ENCODE measurements at regions not wholly inside any gene's neighbourhood (a gene's known extent, or its start where the extent isn't known, plus 50 kb on each side); places are given as distances from the start of the nearest gene placed in this dataset.

DNA sequence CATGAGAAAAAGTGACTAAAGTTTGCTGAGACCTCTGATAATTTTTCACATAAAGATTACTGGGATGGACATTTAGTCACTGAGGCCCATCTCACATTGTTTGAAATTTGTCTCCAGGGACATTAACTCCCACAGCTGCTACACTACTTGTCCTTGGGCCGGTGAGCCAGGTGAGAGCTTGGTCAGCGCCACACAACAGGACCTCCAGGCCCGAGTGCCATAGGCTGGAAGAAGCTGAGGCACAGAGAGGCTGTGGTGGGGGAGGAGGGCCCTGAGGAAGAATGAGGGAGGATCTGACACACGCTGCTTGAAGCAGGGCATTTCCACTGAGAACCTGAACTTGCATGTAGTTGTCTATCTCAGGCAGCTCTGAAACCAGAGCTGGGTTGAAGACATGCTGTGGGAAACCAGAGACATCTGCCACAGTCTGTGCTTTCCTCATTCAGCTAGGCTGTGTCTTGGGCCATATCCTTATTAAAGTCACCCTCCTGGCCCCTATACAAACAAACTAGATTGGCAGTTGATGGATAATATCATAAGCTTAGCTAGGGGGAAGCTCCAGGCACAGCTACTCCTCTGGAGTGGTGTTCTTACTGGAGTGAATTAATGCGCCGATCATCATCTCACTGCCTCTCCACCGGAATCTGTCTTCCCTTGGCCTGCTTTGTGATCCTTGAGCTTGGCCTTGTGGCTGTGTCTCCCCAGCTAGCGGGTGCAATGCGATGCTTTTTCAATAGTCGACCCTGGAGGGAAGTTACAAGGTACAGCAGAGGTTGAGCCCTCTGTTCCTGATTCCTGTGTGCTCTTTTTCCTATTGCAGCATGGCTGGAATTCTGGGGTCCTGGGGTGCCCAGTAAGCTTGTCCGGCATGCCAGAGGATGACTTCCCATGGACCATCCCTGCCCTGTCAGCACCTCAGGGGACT is 225.3 kb upstream of the B3GAT1 start:
- DNase-seq (ENCODE audit: low read depth in 2 of 2, low spot score in 1 of 2) = no peak

DNA sequence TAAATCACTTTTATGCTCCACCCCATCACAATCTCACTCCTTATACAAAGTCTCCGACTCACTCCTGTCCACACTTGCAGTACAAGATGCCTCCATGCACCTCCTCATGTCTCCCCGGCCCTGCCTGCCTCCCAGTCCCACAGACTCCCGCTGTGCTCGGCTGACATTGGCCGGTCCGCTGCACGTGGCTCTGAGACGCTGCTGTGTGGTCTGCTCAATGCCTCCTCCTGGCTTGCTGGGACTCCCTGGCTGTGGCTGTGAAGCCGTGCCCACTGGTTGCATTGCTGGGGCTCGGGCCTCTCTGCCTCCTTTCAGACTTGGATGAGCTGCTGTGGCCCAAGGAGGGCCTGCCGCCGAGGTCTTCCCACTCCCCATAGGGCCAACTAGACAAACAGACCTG is 224.0 kb upstream of the B3GAT1 start:
- DNase-seq (ENCODE audit: low read depth in 2 of 2, low spot score in 1 of 2) = no peak

DNA sequence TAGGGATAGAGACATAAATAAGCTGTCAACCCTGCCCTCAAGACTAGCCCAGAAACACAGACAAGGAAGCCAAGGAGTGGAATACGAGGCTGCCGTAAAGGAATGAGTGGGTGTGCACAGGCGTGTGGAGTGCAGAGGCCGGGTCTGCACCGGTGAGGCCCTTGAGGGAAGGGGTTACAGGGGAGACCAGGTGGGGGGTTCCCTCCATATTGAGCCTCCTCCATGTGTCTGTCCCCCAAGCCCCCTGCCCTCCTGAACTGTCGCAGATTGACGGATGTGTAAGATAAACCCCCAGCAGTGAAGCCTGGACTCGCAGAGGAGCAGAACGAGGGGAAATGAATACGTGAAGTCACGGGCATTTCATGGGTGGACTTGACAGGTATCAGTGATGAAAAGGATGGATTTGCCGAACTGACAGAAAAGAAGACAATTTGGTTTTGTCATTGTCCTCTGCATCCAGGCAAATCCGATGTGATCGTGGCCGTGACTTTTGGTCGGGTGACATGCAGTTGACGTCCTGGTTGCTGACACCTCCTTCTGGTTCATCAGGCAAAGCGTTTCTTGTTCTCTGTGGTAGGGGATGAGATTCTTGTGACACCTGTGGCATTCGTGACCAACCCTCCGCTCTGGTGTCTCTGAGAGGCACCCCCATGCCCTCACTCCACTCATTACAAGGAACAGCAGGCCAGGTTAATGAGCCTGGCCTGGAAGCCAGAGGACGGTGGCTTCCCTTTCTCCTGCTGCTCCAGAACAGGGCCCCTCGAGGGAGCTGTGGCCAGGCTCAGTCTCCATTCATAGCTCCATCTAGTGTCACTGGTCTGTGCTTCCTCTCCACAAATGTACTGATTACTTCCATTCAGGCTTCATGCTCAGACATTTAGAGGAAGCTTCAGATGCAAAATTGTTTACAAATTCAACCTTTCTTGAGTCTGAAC is 223.1 kb upstream of the B3GAT1 start:
- DNase-seq (ENCODE audit: low read depth in 2 of 2, low spot score in 1 of 2) = no peak

DNA sequence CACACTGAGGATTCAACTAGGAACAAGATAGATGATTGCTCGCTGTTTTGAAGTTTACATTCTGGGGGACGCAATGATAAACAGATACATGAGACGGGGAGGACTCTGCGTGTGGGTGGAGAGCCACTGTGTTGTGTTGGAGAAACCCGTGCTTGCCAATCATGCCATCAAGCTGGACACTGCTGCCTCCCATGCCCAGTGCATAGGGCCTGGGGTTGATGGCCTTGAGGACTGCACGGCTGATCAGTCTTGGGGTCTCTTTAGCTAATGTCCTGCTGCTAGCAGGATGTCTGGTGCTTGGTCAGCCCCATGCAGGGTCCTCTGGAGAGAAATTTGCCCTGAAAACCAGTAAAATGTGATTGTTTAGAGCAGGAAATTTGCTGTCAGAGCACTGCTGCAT is 221.2 kb upstream of the B3GAT1 start:
- DNase-seq (ENCODE audit: low read depth in 2 of 2, low spot score in 1 of 2) = no peak

DNA sequence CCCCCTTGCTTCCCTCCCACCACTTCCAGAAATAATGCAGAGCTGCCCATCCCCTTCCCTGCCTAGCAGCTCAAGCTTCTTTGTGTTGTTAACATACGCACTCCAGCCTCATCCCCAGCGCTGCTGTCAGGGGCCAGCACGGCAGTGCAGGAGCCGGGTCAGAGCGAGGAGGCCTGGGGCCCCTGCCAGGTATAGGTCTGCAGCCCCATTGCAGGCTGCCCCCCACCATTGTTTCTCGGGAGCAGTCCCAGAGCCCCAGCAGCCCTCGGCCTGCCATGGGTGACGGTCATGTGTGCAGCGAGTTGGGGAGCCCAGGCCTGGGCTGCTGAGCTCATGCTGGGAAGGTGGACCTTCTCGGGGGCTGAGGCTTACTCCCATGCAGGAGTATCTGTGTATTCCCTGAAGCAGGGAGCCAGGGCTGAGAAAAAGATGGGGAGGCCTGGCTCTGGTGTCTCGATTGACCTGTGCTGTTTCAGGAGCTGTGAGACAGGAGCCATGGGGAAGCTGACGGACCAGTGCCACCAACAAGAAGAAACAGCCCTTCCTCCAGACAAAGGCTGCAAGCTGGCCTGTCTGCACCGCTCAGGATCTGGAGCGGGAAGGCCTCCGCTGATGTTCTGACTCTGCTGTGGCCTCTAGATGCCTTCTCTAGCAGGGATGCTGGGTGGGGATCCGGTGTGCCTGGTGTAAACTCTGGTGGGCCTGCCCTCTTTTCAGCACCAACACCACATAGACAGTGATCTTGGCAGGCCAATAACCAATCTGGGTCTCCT is 220.5 kb upstream of the B3GAT1 start:
- no peak for DNase-seq (ENCODE audit: low read depth in 2 of 2, low spot score in 1 of 2)

DNA sequence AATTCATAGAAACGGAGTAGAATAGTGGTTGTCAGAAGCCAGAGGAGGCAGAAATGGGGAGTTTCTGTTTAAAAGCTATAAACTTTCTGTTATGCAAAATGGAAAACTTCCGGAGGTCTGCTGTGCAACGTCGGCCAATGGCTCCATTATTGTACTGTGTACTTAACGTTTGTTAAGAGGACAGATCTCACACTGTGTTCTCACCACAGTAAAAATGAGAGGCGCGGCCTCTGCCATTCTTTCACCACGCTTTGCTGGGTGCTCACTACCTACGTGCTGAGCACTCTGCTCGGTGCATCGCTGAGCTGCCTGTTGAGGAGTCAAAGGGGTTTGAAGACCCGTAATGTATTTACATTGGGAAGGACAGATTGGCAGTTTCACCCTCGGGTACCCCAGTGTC is 218.8 kb upstream of the B3GAT1 start:
- no peak for DNase-seq (ENCODE audit: low read depth in 2 of 2, low spot score in 1 of 2)

DNA sequence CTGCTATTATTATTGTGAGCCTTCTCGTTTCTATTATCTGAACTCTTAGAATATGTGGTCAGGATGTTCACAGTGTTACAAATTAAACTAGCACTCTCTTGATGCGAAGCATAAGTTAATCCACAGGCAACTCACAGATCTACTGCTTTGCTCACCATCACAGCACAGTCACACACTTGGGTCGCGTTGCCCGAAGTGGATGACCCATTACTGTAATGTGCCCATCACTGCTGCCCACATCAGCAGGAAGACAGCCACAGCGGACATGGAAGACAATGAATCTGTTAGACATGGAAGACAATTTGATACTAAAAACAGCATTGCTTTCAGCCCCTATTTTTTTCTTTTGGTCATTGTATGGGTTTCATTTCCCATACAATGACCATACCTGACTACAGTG is 216.4 kb upstream of the B3GAT1 start:
- DNase-seq (ENCODE audit: low read depth in 2 of 2, low spot score in 1 of 2) = no peak

DNA sequence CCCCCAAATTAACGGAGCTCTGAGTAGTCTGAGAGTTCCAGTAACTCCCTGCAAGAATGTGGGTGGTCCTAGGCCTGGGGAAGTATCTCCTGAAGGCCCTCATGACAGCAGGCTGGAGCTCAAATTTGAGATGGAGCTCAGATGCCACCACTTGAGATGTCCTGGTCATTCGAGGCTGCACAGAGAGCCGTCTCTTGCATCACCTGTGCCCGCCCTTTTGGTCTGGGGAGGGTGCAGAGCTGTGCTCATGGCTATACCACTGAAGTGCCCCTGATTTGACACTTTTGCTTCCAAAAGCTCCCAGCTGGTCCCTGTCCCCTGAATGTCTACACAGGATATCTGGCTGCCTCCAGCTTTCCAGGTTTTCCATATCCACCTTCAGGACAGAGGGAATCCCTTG is 214.0 kb upstream of the B3GAT1 start:
- DNase-seq (ENCODE audit: low read depth in 2 of 2, low spot score in 1 of 2) = no peak

DNA sequence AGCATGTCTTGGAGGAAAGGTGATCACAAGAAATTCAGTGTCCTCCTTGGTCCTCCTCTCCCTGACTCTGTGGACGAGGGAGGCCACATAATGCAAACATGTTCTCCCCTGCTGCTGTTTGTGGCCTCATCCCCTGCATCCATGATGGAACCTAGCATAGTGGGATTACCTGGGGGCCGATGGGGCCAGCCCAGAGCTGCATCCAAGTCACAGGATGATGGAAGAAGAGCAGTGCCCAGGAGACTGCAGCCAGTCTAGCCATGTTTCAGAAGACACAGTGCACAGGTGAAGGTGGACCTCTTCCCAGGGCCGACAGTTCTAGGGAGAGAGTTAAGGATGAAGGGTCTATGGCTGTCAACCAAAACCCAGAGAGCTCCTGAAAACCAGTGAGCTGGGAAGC is 213.6 kb upstream of the B3GAT1 start:
- no peak for DNase-seq (ENCODE audit: low read depth in 2 of 2, low spot score in 1 of 2)

DNA sequence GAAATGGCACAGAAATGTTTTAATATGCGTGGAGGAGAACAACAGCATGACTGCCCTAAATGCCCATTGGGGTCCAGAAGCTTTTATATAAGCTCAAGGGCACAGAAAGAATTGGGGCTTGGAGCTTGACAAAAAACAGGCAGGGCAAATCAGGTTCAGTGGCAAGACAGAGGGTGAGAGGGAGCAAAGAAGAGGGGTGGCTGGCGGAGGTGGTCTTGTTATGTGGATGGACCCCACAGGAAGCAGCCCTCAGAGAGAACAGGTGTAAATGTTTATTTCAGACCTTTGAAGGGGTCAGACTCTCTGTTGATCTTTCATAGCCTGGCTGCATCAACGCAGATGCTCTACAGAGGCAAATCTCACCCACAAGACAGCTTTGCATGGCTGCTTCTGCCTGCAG is 213.1 kb upstream of the B3GAT1 start:
- no peak for DNase-seq (ENCODE audit: low read depth in 2 of 2, low spot score in 1 of 2)

DNA sequence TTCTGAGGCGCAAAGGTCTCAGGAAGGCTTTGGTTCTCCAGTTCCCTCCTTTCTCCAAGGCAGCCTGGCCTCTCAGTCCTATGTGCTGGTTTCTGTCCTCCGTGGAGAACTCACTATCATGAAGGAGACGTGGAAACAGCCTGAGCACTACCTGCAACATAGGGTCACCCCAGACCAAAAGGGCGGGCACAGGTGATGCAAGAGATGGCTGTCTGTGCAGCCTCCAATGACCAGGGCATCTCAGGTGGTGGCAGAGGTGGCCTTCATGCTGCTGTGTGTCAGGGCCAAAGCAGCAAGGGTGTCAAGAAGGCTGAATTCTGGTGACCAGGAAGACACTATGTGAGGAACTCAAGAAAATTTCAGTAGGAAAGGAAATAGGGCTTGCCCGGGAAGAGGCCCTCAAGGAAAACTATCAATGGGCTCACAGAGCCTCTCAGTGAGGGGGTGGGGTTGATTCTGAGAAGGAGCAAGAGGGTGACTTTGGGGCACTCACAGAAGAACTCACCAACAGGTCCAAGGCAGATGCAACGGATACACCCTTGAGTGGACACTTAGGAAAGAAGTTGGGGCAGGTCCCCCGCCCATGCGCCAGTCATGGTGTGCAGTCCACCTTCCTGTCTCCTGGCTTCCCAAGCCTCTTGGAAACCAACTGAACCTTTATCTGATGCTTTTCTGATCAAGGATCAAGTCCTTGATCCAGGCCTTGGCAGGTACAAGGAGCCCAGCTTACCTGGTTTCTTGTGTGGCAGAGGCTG is 212.3 kb upstream of the B3GAT1 start:
- DNase-seq (ENCODE audit: low read depth in 2 of 2, low spot score in 1 of 2) = no peak

DNA sequence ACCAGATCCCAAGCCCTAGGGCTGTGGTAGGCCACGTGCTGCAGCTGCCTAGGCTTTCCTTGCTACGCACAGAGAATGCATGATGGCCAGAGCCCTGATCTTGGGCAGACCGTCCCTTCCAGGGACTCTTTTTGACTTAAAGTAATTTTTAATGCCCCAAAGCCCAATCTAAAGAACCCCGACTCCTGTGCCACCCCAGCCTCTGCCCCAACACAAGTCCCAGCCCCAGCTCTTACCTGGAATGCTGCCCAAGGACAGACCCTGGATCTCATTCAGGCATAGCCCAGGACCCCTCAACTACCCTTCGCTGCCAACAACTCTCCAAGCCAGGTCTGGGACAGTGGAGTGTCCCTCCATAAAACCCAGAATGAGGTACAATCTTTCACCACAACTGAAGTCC is 211.7 kb upstream of the B3GAT1 start:
- DNase-seq (ENCODE audit: low read depth in 2 of 2, low spot score in 1 of 2) = no peak

DNA sequence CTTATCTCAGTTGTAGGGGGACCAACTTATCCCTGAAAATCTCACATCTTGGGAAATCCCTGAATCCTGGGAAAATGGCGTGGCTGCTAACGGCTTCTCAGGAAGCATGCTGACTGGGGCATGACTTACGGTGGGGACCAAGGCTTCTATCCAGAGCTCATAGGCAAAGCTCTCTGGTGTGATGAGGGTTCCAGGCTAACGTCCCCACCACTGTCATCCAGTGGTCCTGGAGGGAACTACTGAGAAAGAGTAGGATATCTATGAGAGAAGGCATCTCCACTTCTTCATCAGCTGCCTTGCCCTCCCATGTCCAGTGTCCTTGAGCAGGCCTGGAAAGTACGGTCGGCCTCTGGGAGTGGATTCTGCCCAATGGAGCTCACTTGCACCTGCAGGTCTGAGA is 210.4 kb upstream of the B3GAT1 start:
- no peak for DNase-seq (ENCODE audit: low read depth in 2 of 2, low spot score in 1 of 2)

DNA sequence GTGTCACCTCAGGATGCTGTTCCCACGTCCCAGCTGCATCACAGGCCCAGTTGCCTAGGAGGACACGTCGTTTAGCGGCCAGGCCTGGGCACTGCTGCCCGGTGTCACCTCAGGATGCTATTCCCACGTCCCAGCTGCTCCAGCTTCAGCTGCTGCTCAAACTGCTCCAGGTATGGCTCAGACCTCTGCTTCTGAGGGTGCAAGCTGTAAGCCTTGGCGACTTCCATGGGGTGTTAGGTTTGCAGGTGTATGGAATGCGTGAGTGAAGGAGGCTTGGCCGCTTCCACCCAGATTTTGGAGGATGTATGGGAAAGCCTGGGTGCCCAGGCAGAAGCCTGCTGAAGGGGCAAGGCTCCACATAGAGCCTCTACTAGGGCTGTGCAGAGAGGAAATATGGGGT is 205.3 kb upstream of the B3GAT1 start:
- no peak for DNase-seq (ENCODE audit: low read depth in 2 of 2, low spot score in 1 of 2)

DNA sequence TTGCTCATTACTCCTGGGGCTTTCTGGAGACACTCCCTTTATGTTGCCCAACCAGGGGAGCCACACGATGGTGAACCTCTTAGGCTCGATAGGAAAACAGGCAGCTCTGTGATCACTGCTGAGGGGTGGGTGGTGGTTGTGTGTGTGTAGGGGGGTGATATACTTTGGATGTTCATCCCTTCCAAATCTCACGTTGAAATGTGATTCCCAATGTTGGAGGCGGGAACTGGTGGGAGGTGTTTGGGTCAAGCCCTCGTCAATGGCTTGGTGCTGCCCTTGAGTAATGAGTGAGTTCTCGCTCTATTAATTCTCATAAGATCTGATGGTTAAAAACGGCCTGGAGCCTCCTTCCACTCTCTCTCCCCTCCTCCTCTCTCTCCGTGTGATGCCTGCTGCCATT is 204.0 kb upstream of the B3GAT1 start:
- DNase-seq (ENCODE audit: low read depth in 2 of 2, low spot score in 1 of 2) = no peak

DNA sequence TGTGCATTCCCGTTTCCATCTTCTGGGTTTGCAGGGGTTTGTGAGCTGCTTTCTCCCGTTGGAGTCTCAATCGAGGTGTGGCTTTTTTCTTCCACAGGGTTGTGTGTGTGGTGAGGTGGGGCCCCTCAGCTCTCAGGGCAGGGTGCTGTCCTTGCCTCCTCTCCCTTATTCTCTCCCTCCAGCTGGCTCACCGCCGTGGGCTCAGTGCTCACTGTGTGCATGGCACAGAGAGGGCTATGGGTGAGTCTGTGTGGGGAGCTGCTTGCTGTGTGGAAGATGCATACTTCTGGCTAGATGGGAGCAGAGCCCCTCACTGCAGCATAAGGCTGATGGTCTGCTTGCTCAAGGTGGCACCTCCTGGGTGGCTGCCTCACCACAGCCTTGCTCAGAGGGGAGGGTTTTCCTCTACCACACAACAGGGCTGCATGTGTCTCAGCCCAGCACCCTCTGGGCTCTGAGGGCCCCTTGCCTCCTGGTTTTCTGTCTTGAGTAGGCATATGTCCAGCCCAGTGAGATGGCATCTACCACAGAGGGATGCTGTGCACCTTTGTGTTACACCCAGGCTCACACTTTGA is 203.1 kb upstream of the B3GAT1 start:
- no peak for DNase-seq (ENCODE audit: low read depth in 2 of 2, low spot score in 1 of 2)

DNA sequence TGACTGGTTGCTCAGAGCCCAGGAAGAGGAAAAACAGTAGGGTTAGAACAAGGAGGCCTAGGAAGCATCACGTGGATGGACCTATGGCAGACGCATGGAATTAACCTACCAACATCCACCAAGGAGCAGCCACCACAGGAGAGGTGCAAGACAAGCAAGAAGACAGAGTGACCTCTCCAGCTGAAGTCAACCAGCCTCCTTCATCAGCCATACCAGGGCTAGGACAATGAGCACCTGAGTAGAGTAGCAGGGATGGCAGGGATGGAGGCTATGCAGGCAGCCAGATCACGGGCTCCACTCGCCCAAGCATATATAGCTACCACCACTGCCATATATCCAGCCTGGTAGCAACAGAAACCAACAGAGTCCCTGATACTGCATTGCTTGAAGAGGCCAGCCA is 202.1 kb upstream of the B3GAT1 start:
- no peak for DNase-seq (ENCODE audit: low read depth in 2 of 2, low spot score in 1 of 2)

DNA sequence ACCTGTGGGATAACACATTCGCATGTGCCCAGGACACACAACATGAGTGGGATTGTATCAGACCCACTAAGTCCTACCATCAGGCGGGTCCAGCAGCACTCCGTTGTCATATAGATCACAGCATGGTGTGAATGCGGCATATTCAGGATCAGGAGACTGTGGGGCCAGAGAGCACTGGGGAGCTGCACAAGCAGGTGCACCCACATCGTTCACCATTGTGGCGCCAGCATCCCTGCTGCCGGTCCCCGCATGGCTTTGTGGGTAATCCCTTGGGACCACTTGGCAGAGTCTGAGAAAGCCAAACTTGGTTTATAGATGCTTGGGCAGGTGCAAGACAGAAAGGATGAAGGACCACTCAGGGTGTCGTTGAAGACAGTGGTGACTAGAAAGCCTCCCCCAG is 201.6 kb upstream of the B3GAT1 start:
- no peak for DNase-seq (ENCODE audit: low read depth in 2 of 2, low spot score in 1 of 2)

DNA sequence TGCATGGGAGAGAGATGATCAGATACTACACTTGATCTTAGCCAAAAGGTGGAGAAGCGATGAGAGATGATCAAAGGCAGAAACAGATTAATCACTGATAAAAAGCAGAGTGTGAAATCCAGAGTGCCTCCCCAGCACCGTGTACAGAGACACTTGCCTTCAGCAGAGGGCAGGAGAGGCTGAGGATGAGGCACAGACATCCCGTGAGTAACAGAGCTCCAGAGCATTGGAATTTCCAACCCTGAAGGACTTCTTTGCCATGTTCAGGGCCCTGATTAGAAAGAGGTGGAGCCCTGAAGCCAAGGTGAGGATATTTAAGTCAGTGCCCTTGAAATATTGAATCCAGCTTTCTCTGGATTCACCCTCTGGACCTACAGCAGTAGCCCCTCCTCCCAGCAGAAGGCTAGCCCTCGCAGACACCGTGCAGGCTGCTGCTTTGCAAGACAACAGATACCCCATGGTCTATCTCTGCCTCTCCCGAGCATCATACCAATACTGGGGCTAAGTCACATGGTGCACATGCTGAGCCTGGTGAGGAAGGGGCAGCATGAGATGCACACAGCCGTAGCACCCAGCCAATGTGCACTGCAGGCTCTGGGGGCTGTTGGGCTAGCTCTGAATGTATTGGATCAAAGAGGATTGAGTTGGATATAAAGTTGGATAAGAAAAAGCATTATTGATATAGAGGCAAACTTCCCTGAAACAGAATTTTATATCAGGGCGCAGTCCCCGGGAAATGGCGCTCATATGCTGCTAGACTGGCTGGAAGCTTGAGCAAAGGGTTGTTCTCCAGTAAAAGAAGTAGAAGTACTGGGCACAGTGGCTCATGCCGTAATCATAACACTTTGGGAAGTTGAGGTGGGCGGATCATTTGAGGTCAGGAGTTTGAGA is 200.3 kb upstream of the B3GAT1 start:
- no peak for DNase-seq (ENCODE audit: low read depth in 2 of 2, low spot score in 1 of 2)

All from stimulated activated CD8-positive, alpha-beta memory T cell treated with anti-CD3 and anti-CD28 coated beads, Interleukin-4, amount 100 ng/mL, for 4 hours (primary cell).